ENCODE measurements at regions not wholly inside any gene's neighbourhood (a gene's known extent, or its start where the extent isn't known, plus 50 kb on each side); places are given as distances from the start of the nearest gene placed in this dataset.

DNA sequence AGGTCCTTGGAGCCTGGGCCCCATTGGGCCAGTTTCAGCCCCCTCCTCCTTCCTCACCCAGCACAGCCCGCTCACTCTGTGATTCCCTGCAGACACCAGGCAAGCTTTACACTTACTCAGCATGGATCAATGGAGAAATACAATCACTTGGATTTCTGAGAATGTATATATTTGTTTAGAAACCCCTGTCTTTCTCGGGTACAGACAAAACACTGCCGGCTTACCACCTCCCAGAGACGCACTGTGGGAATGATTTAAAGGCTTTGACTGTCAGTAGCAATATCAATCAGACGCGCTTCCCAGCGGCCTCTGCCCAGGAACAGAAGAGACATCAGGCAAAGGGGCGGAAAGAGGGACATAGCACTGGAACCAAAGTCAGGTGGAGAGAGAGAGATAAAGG lies 186.5 kb downstream of the MAFB start:
- TF ChIP-seq, protein P1, sequence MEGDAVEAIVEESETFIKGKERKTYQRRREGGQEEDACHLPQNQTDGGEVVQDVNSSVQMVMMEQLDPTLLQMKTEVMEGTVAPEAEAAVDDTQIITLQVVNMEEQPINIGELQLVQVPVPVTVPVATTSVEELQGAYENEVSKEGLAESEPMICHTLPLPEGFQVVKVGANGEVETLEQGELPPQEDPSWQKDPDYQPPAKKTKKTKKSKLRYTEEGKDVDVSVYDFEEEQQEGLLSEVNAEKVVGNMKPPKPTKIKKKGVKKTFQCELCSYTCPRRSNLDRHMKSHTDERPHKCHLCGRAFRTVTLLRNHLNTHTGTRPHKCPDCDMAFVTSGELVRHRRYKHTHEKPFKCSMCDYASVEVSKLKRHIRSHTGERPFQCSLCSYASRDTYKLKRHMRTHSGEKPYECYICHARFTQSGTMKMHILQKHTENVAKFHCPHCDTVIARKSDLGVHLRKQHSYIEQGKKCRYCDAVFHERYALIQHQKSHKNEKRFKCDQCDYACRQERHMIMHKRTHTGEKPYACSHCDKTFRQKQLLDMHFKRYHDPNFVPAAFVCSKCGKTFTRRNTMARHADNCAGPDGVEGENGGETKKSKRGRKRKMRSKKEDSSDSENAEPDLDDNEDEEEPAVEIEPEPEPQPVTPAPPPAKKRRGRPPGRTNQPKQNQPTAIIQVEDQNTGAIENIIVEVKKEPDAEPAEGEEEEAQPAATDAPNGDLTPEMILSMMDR (conservative IDR thresholded peaks at IDR 0.05; ENCODE audit: low read depth, low read length), result no peak
- H3K4me3 ChIP-seq (ENCODE audit: low read depth, low read length), result no peak overlapping the region
- DNase-seq (ENCODE audit: low read depth), result no peak

DNA sequence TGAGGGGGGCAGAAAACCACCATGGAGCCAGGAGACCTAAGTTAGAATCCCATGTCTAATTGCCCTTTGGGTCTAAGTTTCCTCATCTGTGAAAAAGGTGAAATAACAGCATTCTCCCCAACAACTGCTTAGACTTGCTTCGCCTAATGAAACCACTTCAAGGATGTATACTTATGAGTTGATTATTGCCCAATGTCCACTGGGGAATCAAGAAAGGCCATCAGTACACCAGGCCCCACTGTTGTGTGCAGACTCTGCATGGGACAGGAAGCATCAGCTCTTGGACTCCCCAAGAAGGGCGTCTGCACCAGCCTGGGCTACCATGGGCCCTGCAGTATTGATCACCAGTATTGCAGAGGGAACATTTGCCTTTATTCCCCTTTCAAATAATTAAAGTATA lies 189.6 kb downstream of the MAFB start:
- no peak for DNase-seq (ENCODE audit: low read depth)
- H3K4me3 ChIP-seq (ENCODE audit: low read depth, low read length), result no peak overlapping the region
- TF ChIP-seq, protein P1 (conservative IDR thresholded peaks at IDR 0.05; ENCODE audit: low read depth, low read length), result no peak

DNA sequence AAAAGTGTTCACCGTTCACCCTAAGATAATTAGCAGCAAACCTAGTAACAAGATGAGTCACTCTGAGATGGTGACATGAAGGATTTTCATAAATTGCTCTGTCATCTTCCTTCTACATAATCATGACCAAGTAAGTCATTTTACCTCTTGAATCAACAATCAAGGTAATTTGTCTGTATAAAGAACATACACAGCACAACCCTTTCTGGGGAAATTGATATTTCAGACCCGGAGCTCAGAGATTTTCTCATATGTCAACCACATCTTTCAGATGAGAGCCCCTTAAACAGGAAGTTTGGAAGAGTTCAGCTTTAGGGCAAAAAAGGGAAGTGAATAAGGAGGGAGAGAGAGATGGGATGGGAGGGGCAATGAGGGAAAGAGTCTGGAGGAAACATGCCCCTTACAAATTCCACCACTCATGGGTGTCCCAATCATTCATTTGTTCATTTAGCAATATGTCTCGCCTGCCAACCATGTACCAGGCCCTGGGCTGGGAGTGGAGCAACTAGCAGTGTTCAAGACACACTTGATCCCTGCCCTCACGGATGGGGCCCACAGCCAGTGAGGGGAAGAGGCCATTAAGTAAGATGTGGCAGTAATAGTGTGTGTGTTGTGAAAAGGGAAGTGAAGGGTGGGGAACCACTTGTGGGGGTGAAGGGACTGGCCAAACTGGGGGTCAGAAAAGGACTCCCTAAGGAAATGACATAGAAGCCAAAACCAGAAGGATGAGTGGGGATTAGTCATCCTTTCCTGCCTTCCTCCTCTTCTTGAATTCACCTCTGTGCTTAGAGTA lies 190.9 kb downstream of the MAFB start:
- TF ChIP-seq, protein P1 (conservative IDR thresholded peaks at IDR 0.05; ENCODE audit: low read depth, low read length), result no peak
- DNase-seq (ENCODE audit: low read depth), result no peak
- no peak overlapping the region for H3K4me3 ChIP-seq (ENCODE audit: low read depth, low read length)

DNA sequence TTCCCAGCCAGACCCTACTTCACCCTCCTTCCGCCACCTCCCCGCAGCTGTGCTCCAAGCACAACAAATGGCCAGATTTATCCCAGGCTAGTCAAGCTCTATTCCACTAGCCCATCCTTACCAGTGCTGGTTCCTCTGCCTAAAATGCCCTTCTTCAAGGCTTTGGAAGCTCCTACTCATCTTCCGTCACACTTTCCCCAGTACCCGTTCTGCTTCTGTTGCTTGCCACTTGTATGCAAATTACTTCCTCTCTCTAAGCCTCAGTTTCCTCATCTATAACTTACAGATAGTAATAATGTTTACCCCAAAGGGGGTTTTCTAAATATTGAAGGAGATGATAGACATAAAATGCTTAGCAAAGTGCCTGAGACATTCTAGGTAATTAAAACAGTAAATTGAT lies 193.1 kb downstream of the MAFB start:
- no peak for DNase-seq (ENCODE audit: low read depth)
- H3K4me3 ChIP-seq (ENCODE audit: low read depth, low read length), result no peak overlapping the region
- TF ChIP-seq, protein P1 (conservative IDR thresholded peaks at IDR 0.05; ENCODE audit: low read depth, low read length), result no peak

DNA sequence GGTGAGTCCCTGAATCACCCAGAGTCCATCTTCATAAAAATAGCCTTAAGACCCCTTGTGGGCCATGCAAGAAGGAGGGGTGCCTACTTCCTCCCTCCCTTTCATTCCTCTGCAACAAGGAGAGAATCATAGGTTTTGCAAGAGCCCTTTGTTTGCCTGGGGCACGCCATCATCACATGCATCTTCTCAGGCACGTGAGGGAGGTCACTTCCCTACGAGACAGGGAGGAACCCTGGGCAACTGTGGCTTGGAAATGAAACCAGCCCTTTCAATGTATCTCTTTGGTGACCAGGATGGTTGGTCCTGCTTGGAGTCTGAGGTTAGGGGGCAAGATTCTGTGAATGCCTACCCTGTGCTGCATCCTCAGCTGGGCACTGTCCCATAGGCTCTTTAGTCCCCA lies 194.8 kb downstream of the MAFB start:
- TF ChIP-seq, protein P1 (conservative IDR thresholded peaks at IDR 0.05; ENCODE audit: low read depth, low read length), result no peak
- no peak overlapping the region for H3K4me3 ChIP-seq (ENCODE audit: low read depth, low read length)
- DNase-seq (ENCODE audit: low read depth), result no peak

DNA sequence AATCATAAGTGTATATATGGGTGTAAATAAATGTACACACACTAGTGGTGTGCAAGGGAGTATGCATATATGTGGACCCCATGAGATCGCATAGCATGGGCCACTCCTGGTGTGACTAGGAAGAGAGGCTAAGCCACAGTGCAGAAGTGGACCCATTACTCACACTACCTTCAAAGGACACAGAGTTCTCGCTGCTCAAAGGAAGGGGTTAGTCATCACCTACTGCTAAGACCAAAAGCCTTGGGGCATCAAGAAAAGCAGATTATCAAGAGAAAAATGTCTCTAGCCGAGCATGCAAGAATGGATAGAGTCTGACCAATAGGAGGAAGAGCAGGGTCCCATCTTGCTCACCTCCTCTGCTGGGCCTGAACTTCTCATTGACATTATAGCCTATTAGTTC lies 195.5 kb downstream of the MAFB start:
- TF ChIP-seq, protein P1 (conservative IDR thresholded peaks at IDR 0.05; ENCODE audit: low read depth, low read length), result no peak
- H3K4me3 ChIP-seq (ENCODE audit: low read depth, low read length), result no peak overlapping the region
- DNase-seq (ENCODE audit: low read depth), result peak; percentile 12

DNA sequence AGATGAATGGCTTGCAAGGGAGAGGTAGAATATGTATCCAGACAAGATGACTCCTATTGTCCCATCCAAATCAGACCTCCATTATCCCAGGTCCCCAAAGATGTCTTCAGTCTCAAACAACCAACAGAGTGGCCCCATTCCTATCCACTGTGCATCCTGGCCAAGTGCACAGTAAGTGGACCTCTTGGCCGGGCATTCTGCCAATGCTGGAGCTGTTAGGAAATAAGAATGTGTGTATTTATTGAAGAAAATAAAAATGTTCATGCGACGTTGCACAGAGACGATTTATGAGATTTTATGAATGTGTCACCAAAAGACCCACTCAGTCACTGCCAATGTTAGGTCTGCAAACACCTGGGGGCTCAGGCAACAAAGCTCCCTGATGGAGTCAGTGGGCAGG lies 196.0 kb downstream of the MAFB start:
- DNase-seq (ENCODE audit: low read depth), result no peak

More for the DNA sequence above, 196.0 kb downstream of the MAFB start:
- TF ChIP-seq, protein P1 (conservative IDR thresholded peaks at IDR 0.05; ENCODE audit: low read depth, low read length), result no peak
- no peak overlapping the region for H3K4me3 ChIP-seq (ENCODE audit: low read depth, low read length)

Measured in epithelial cell of proximal tubule (primary cell).